ENCODE measurements at regions not wholly inside any gene's neighbourhood (a gene's known extent, or its start where the extent isn't known, plus 50 kb on each side); places are given as distances from the start of the nearest gene placed in this dataset.

GRCh38 chr22:34934261-34934660 lies 131.7 kb upstream of the ISX start:
- no peak for DNase-seq

- no peak for DNase-seq
Observed at GRCh38 chr22:34943830-34944229, 122.1 kb upstream of the ISX start.

- no peak for DNase-seq
Observed at GRCh38 chr22:34946339-34946985, 119.5 kb upstream of the ISX start.

GRCh38 chr22:34950489-34950888 lies 115.5 kb upstream of the ISX start:
- no peak for DNase-seq

GRCh38 chr22:34951212-34951611 lies 114.7 kb upstream of the ISX start:
- DNase-seq, result no peak

GRCh38 chr22:34960005-34960404 lies 106.0 kb upstream of the ISX start:
- no peak for DNase-seq

- DNase-seq, result no peak
Observed at GRCh38 chr22:34966980-34967565, 98.9 kb upstream of the ISX start.

- DNase-seq, result no peak
Observed at GRCh38 chr22:34969001-34969790, 96.8 kb upstream of the ISX start.

- no peak for DNase-seq
Observed at GRCh38 chr22:34971456-34971855, 94.5 kb upstream of the ISX start.

- DNase-seq, result no peak
Observed at GRCh38 chr22:34972191-34972897, 93.6 kb upstream of the ISX start.

- DNase-seq, result no peak
Observed at GRCh38 chr22:34973016-34973415, 92.9 kb upstream of the ISX start.

GRCh38 chr22:34973926-34974325 lies 92.0 kb upstream of the ISX start:
- no peak for DNase-seq

- no peak for DNase-seq
Observed at GRCh38 chr22:34975721-34976120, 90.2 kb upstream of the ISX start.

GRCh38 chr22:34976474-34976873 lies 89.5 kb upstream of the ISX start:
- DNase-seq, result no peak

GRCh38 chr22:34976886-34977285 lies 89.1 kb upstream of the ISX start:
- DNase-seq, result no peak

GRCh38 chr22:34986523-34986922 lies 79.4 kb upstream of the ISX start:
- no peak for DNase-seq

- DNase-seq, result no peak
Observed at GRCh38 chr22:34992672-34993071, 73.3 kb upstream of the ISX start.

GRCh38 chr22:34993548-34993947 lies 72.4 kb upstream of the ISX start:
- DNase-seq, result no peak

GRCh38 chr22:34997633-34998299 lies 68.2 kb upstream of the ISX start:
- DNase-seq, result no peak

GRCh38 chr22:34998921-34999320 lies 67.0 kb upstream of the ISX start:
- DNase-seq, result no peak

GRCh38 chr22:35008213-35008612 lies 57.7 kb upstream of the ISX start:
- no peak for DNase-seq

- no peak for DNase-seq
Observed at GRCh38 chr22:35010543-35010942, 55.4 kb upstream of the ISX start.

GRCh38 chr22:35014812-35015211 lies 51.1 kb upstream of the ISX start:
- DNase-seq, result no peak
